Fibroblast of skin of left quadriceps (primary cell): ENCODE measurements at regions not wholly inside any gene's neighbourhood (a gene's known extent, or its start where the extent isn't known, plus 50 kb on each side); places are given as distances from the start of the nearest gene placed in this dataset.
"Not testable (repeated sequence)": the region's sequence is repeated elsewhere in the genome, so short reads cannot be mapped to it uniquely, and the experiment has no call there.

Experiments used
- DNase-seq, 2 experiments: peaks; one replicate each; pipeline ENCODE4 v3.0.0-alpha.2; 2013; ENCODE audit warnings: low read depth in 2 of 2

DNA sequence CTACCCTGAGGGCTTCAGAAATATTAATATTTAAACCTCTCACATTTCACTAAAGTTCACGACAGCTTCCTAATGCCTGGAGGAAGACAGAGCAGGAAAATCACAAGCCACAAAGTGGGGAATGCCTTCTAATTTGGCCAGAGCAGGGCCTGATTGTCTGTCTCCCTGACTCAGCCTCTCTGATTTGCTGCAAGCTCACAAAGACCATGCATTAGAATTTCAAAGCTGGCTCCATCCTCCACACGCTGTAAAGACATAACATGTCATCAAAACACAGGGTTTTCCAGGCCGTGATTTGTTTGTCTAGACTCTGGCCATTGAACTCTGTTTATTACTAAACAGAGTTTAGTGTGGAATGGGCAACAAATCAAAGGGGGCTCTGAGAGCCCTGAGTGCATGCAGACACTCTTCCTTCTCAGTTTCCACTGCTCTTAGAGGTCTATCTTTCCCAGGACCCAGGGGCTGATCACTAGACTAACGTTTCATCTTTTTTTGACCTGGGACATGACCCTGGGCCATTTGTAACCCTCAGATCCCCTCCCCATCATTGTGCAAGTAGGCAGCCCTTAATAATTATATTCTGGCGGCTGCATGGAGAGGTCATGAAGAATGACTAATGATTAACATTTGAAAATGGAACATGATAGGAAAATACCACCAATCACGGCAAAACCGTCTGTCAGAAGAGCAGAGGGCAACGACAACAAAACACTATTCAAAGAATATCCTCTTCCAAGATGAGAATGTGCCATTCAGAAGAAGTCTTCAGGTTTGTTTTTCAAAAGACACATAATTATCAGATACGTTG, 140.2 kb downstream of the ENC1 start:
- no peak for DNase-seq

GRCh38 chr5:74499256-74500050, 141.1 kb downstream of the ENC1 start:
- DNase-seq, result no peak

DNA sequence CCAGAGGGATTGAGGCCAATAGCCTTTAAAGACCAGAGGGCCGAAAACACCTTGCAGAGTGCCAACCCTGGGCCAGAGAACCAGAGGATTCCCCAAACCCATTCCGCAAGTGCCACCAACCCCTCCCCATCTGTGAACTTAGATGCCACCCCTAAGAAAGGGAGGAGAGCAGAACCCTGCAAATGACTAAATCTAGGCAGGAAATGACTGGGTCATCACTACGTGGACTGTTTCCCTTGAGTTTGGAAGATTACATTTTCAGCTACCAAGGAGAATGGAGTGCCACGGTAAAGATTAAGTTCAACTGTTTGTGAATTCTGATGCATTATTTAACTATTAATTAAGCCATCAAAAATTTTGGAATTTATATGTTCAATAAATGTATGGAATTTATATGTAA, 142.8 kb downstream of the ENC1 start:
- DNase-seq, result no peak

DNA sequence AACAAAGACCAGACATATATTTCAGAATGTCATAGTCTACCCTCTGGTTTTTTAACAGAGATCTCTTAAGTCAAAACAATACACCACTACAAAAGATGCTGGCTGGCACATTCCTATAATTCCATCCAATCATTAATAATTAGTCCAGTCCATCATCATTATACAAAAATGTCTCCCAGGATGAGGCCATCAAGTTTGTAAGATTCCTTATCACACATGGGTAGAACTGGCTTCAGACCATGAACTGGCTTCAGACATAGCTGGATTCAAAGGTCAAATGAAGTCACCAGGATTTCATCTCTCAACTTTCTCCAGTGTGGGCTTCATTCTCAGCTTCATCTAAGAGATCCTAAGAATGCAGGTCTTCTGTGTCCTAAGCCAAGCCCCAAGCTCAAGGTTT, 147.1 kb downstream of the ENC1 start:
- no peak for DNase-seq

GRCh38 chr5:74492230-74492629, 148.3 kb downstream of the ENC1 start:
- no peak for DNase-seq

DNA sequence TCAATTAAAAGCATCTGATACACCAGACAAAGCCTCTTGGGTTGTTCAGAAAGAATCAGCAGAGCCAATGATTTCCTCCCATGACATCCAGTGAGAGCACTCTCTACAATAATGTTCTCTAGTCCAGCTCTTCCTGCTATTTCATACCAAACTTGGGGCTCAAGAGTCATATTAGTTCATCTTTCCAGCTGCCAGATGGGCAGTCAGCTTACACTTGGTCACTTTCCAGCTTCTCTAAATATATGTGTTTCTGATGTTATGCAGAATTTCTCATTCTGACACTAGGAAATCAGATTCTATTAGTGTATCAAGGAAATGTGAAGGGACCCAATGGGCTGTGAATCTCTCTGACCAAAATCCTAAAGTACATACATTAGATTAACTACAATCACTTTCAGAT, 148.9 kb downstream of the ENC1 start:
- DNase-seq, result no peak

DNA sequence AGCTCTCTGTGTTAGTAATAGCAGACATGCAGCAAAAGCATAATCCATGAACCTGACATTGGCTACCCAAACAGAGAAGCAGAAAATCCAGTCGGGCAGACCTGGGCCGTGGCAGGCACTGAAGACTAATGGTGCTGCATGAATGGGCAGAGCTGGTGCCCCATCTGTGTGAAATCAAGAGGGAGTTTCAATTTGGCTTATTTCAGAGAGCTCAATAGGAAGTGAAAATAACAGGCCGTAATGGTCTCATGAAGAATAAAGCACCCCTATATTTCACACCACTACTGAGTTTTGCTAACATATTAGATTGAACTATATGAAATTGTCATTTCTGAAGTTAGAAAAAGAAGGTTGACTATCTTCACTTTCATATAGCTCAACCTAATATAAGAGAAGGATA, 149.7 kb downstream of the ENC1 start:
- no peak for DNase-seq

- DNase-seq, result no peak
Observed at GRCh38 chr5:74482990-74483389, 157.5 kb downstream of the ENC1 start.

GRCh38 chr5:74482523-74482922, 158.0 kb downstream of the ENC1 start:
- DNase-seq, result no peak

GRCh38 chr5:74481357-74481756, 159.2 kb downstream of the ENC1 start:
- not testable (repeated sequence) for DNase-seq

GRCh38 chr5:74480201-74480600, 160.3 kb downstream of the ENC1 start:
- DNase-seq, result no peak

DNA sequence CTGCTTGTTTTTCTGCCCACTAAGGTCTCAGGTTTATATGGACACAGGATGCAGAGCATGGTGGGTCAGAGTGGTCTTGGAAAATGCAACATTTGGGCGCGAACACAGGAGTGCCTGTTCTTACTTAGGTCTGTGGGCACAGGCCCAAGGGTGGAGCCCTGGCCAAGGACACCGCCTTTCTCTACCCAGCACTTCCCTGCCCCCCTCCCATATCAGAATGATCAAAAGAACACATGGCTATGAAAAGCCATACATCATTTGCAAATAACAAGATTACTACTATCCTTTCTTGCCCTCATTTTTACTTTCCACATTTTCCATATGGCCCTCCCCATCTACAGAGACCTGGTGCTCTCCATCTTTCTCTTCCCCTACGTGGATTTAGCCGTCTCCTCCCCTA, 162.2 kb downstream of the ENC1 start:
- no peak for DNase-seq

GRCh38 chr5:74477761-74478160, 162.8 kb downstream of the ENC1 start:
- no peak for DNase-seq

GRCh38 chr5:74476819-74477453, 163.6 kb downstream of the ENC1 start:
- DNase-seq, result no peak

DNA sequence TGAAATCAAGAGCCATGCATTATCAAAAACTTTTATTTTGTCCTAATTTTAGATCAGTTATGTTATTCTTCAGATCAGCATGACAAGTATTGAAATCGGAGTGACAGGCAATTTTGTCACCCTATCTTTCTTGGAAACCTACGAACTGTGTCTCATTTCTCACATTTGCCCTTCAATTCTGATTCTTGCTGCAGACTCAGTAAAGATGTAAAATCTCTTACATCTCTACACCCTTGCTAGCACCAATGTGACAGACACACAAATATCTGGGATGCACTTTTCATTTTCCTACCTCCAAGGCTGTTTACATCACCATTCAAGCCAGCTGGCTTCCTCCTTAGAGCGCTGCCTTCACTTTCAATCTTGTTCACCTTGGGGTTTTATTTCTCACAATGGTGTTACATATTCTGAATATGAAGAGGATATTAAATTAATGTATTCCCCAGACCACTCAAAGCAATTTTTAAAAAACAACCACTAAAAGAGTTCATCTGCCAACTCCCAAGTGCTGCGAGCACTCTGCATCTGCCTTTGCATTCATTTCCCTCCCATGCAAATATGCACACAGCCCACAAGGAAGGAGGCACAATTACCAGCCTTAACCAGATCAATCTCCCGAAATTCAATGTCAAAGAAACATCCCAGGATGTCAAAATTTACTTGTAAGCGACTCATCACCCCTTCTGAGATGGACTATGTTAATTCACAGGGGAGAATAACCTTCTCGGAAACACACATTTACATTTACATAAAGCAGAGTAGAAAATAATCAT, 164.3 kb downstream of the ENC1 start:
- DNase-seq, result no peak

DNA sequence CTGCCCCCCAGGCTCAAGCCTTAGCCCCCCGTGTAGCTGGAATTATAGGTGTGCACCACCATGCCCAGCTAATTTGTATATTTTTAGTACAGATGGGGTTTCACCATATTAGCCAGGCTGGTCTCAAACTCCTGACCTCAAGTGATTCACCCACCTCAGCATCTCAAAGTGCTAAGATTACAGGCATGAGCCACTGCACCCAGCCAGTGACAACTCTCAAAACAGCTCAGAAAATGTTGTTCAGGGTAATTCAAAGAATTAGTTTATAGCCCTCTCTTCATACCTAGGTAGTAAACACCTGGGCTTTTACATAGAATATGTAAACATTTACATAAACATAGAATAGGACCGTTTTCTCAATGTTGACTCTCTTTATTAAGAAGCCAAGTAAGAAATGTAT, 168.7 kb downstream of the ENC1 start:
- DNase-seq, result no peak

- DNase-seq, result no peak
Observed at GRCh38 chr5:74469234-74469994, 171.1 kb downstream of the ENC1 start.

GRCh38 chr5:74468421-74468820, 172.1 kb downstream of the ENC1 start:
- DNase-seq, result no peak

DNA sequence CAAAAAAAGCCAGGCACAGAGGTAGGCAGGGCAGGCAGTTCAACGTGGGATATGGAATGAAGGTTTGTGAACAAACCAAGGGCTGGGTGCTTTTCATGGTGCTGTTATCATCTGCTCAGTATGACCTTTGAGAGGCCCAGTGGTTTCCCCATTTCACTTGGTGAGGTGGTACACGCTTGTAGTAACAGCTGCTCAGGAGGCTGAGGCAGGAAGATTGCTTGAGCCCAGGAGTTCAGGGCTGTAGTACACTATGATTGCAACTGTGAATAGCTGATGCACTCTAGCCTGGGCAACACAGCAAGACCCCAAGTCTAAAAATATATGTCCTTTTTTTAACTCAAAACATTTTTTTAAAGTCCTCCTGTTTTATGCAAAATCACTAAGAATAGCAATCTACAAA, 174.8 kb downstream of the ENC1 start:
- DNase-seq, result no peak

- no peak for DNase-seq
Observed at GRCh38 chr5:74464512-74465209, 175.9 kb downstream of the ENC1 start.

DNA sequence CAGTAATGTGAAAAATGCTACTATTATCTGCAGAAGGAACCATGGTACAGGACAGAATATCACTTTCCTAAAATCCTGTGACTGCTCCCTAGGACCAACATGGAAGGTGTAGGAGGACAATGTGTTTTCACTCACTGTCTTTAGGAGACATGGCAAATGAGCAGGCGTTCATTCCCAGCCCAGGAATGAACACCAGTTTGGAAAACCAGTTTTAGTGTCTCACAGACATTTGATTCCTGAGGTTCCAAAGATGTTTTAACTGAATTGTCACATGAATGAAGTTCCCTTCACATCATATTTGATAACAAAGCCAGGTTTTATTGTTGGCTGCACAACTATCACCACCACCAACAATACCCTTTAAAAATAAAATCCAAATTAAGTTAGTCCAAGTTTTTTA, 178.2 kb downstream of the ENC1 start:
- DNase-seq, result no peak
